ENCODE measurements at regions not wholly inside any gene's neighbourhood (a gene's known extent, or its start where the extent isn't known, plus 50 kb on each side); places are given as distances from the start of the nearest gene placed in this dataset.

DNA sequence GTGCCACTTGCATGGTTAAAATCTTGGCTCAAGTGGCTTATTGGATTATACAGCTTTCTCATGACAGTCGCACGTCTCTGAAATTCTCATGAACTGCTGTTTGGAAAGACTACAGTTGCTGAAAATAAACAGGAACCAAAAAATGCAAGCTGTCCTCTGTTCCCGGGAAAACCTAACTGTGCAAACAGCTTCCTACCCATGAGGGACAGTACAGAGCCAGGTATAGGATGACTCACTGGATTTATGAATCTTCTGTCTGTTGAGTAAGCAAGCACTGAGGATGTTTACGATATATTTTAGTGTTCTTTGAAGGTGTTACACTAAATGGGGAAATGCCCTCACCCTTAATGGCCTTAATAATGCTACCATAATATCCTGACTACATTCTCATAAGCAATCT, 380.3 kb upstream of the TNC start:
- TF ChIP-seq, protein P1, sequence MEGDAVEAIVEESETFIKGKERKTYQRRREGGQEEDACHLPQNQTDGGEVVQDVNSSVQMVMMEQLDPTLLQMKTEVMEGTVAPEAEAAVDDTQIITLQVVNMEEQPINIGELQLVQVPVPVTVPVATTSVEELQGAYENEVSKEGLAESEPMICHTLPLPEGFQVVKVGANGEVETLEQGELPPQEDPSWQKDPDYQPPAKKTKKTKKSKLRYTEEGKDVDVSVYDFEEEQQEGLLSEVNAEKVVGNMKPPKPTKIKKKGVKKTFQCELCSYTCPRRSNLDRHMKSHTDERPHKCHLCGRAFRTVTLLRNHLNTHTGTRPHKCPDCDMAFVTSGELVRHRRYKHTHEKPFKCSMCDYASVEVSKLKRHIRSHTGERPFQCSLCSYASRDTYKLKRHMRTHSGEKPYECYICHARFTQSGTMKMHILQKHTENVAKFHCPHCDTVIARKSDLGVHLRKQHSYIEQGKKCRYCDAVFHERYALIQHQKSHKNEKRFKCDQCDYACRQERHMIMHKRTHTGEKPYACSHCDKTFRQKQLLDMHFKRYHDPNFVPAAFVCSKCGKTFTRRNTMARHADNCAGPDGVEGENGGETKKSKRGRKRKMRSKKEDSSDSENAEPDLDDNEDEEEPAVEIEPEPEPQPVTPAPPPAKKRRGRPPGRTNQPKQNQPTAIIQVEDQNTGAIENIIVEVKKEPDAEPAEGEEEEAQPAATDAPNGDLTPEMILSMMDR (IDR thresholded peaks at IDR 0.05) = no peak
- TF ChIP-seq EHMT2 (IDR thresholded peaks at IDR 0.05; ENCODE audit: low read depth) = no peak
- TF ChIP-seq POLR2A (IDR thresholded peaks at IDR 0.05; ENCODE audit: low read length) = no peak
- TF ChIP-seq ESRRA (IDR thresholded peaks at IDR 0.05; ENCODE audit: borderline replicate concordance, low read length) = no peak
- TF ChIP-seq JUN (IDR thresholded peaks at IDR 0.05) = no peak
- no peak for TF ChIP-seq HOXB5 (CRISPR knock-in tag; IDR thresholded peaks at IDR 0.05)
- TF ChIP-seq EP300 (IDR thresholded peaks at IDR 0.05) = no peak
- no peak for TF ChIP-seq RAD21 (conservative IDR thresholded peaks at IDR 0.05 in 1 of 2, IDR thresholded peaks at IDR 0.05 in 1 of 2)
